GM12878 (cell line): ENCODE measurements at regions not wholly inside any gene's neighbourhood (a gene's known extent, or its start where the extent isn't known, plus 50 kb on each side); places are given as distances from the start of the nearest gene placed in this dataset.

Source experiments
- ATAC-seq: fragments of 200-7000 bp; cut with Tn5 transposase; 3 replicates; pipeline ENCODE4 v1.9.1; 2020; ENCODE audit warnings: mild to moderate bottlenecking, moderate library complexity
- BruUV-seq: library from RNA; stranded (reverse); fragments of 400-500 nt; replicated peaks from 2 replicates; lab custom pipeline; 2021; lab: Mats Ljungman, UMichigan
- CTCF ChIA-PET: fragments of 300-600 bp; sonication (Branson Sonifier 250); formaldehyde crosslinking; extraction: SDS; loops from one replicate; lab custom pipeline; 2021; ENCODE audit warnings: inconsistent platforms; lab: Yijun Ruan, JAX
- POLR2A ChIA-PET: fragments of 350-600 bp; formaldehyde crosslinking; extraction: SDS; loops from one replicate; lab custom pipeline; 2021; ENCODE audit warnings: inconsistent platforms; lab: Charles Lee
- RAD21 ChIA-PET: fragments of 300-600 bp; sonication (Branson Sonifier 250); formaldehyde crosslinking; loops from one replicate; lab custom pipeline; 2023; ENCODE audit warnings: antibody characterized with exemption; ENCODE audit not compliant: unreplicated experiment; lab: Charles Lee
- SMC1A ChIA-PET: fragments of 300-600 bp; sonication (Branson Sonifier 250); formaldehyde crosslinking; loops from one replicate; lab custom pipeline; 2023; ENCODE audit not compliant: unreplicated experiment, uncharacterized antibody; lab: Charles Lee
- DNase-seq: peaks from one replicate; pipeline ENCODE4 v3.0.0-alpha.2; 2011; ENCODE audit warnings: low read depth, low spot score
- FAIRE-seq: peaks from 3 replicates; lab custom pipeline; 2011; peaks lifted over from hg19 to GRCh38; lab: Jason Lieb, UNC
- H2AFZ ChIP-seq: 2 replicates; pipeline ENCODE4 v1.6.0; 2011; ENCODE audit warnings: low read depth, low read length, control low read depth; ENCODE audit not compliant: control insufficient read depth
- H3K27ac ChIP-seq: 2 replicates; pipeline ENCODE4 v1.5.1; 2011; ENCODE audit warnings: control low read depth; ENCODE audit not compliant: control insufficient read depth, insufficient read depth
- H3K27me3 ChIP-seq, 2 experiments: replicated peaks in 1 of 2; 2 replicates each; pipeline versions ENCODE4 v1.6.0 to v1.6.1; 2011; ENCODE audit warnings: low read length in 1 of 2; ENCODE audit not compliant: control insufficient read depth in 2 of 2, insufficient read depth in 2 of 2
- H3K36me3 ChIP-seq, 2 experiments: 2 replicates each; pipeline ENCODE4 v1.5.1; 2011; ENCODE audit warnings: low read length in 1 of 2; ENCODE audit not compliant: control insufficient read depth in 2 of 2, insufficient read depth in 2 of 2
- H3K4me1 ChIP-seq: 2 replicates; pipeline ENCODE4 v1.6.1; 2011; ENCODE audit warnings: mild to moderate bottlenecking, low read length, moderate library complexity, mixed read lengths; ENCODE audit not compliant: control insufficient read depth, insufficient read depth
- H3K4me2 ChIP-seq: 2 replicates; pipeline ENCODE4 v1.6.0; 2011; ENCODE audit warnings: control low read depth; ENCODE audit not compliant: control insufficient read depth, insufficient read depth
- H3K4me3 ChIP-seq: fragments of 200-600 bp; sonication (generic); 2 replicates; pipeline ENCODE4 v1.5.1; 2016
- H3K79me2 ChIP-seq: 2 replicates; pipeline ENCODE4 v1.6.0; 2011; ENCODE audit warnings: low read length; ENCODE audit not compliant: control insufficient read depth, insufficient read depth
- H3K9ac ChIP-seq: 2 replicates; pipeline ENCODE4 v1.8.0; 2011; ENCODE audit warnings: low read length, control low read depth, mixed read lengths; ENCODE audit not compliant: control insufficient read depth, insufficient read depth
- H3K9me3 ChIP-seq: replicated peaks from 3 replicates; pipeline ENCODE4 v1.5.1; 2011; ENCODE audit warnings: mild to moderate bottlenecking, low read length; ENCODE audit not compliant: control insufficient read depth, insufficient read depth
- H4K20me1 ChIP-seq: 2 replicates; pipeline ENCODE4 v1.6.0; 2011; ENCODE audit not compliant: control insufficient read depth, insufficient read depth
- CBX5 ChIP-seq: sonication (generic); IDR thresholded peaks from 2 replicates; pipeline ENCODE4 v1.6.1; 2016; ENCODE audit warnings: low read depth, moderate library complexity, mild to moderate bottlenecking, inconsistent platforms
- GATAD2B ChIP-seq: fragments of 450-650 bp; conservative IDR thresholded peaks from 2 replicates; pipeline ENCODE4 v1.6.1; 2017; ENCODE audit warnings: low read depth, mild to moderate bottlenecking, moderate library complexity
- LARP7 ChIP-seq: fragments of 450-650 bp; IDR thresholded peaks from 2 replicates; pipeline ENCODE4 v1.6.1; 2017; ENCODE audit warnings: mild to moderate bottlenecking
- MTA3 ChIP-seq: IDR thresholded peaks from 2 replicates; pipeline ENCODE4 v1.6.1; 2012; ENCODE audit warnings: low read length, inconsistent platforms, borderline replicate concordance
- MXI1 ChIP-seq: fragments of 150-350 bp; IDR thresholded peaks from 2 replicates; pipeline ENCODE4 v1.6.1; 2011; ENCODE audit warnings: low read depth, mild to moderate bottlenecking, inconsistent platforms, low read length, improper control_type of control experiment
- MYC ChIP-seq: IDR thresholded peaks from 2 replicates; pipeline ENCODE4 v1.6.1; 2011; ENCODE audit warnings: mild to moderate bottlenecking, low read length, moderate library complexity, inconsistent platforms; ENCODE audit not compliant: insufficient read depth, insufficient replicate concordance, insufficient read length, severe bottlenecking
- NR2C2 ChIP-seq: IDR thresholded peaks from 2 replicates; pipeline ENCODE4 v1.6.1; 2011; ENCODE audit warnings: borderline replicate concordance, low read depth; ENCODE audit not compliant: control insufficient read depth, insufficient read length
- RFX5 ChIP-seq: IDR thresholded peaks from 2 replicates; pipeline ENCODE4 v1.6.1; 2011; ENCODE audit warnings: low read depth, low read length, improper control_type of control experiment
- SIN3A ChIP-seq: IDR thresholded peaks from 2 replicates; pipeline ENCODE4 v1.6.1; 2012; ENCODE audit warnings: low read depth, low read length, improper control_type of control experiment
- TCF7 ChIP-seq: IDR thresholded peaks from 2 replicates; pipeline ENCODE4 v1.6.1; 2014; ENCODE audit warnings: antibody characterized with exemption, borderline replicate concordance
- WRNIP1 ChIP-seq: IDR thresholded peaks from 2 replicates; pipeline ENCODE4 v1.6.1; 2011; ENCODE audit warnings: low read depth, low read length, improper control_type of control experiment, borderline replicate concordance
- ZNF217 ChIP-seq: fragments of 450-650 bp; IDR thresholded peaks from 2 replicates; pipeline ENCODE4 v1.6.1; 2017; ENCODE audit warnings: antibody characterized with exemption, mild to moderate bottlenecking
- ZNF24 ChIP-seq: fragments of 450-650 bp; IDR thresholded peaks from 2 replicates; pipeline ENCODE4 v1.6.1; 2017; ENCODE audit warnings: antibody characterized with exemption, mild to moderate bottlenecking
- ZNF274 ChIP-seq: IDR thresholded peaks from one replicate; pipeline ENCODE4 v1.8.0; 2011; ENCODE audit not compliant: insufficient read length, insufficient read depth
- ZSCAN29 ChIP-seq: fragments of 450-650 bp; IDR thresholded peaks from 2 replicates; pipeline ENCODE4 v1.6.1; 2017; ENCODE audit warnings: mild to moderate bottlenecking, moderate library complexity
- WGBS: methylation state at CpG from one replicate; pipeline ENCODE4 v1.1.6; 2016; ENCODE audit warnings: low lambda C conversion rate; ENCODE audit not compliant: insufficient replicate concordance, insufficient coverage; ENCODE audit errors: missing lambda C conversion rate; 5-methylcytosine and 5-hydroxymethylcytosine counted together
- in situ Hi-C: fragments of 300-500 bp; cut with MboI; formaldehyde crosslinking; loops from 9 replicates; pipeline ENCODE4 v1.14.3; 2018; ENCODE audit warnings: mixed read lengths
- intact Hi-C: fragments of 100-400 bp; cut with micrococcal nuclease; formaldehyde crosslinking; loops from one replicate; pipeline ENCODE4 v1.14.2; 2022; ENCODE audit not compliant: unreplicated experiment
- TF ChIP-seq, protein P1 (sequence below): IDR thresholded peaks from 2 replicates; pipeline ENCODE4 v1.6.1; 2012; ENCODE audit warnings: low read depth, low read length, improper control_type of control experiment
- TF ChIP-seq, protein P2 (sequence below): fragments of 450-650 bp; conservative IDR thresholded peaks from 2 replicates; pipeline ENCODE4 v1.6.1; 2017; ENCODE audit warnings: mild to moderate bottlenecking, moderate library complexity
- TF ChIP-seq, protein P3 (sequence below): fragments of 450-650 bp; IDR thresholded peaks from 2 replicates; pipeline ENCODE4 v1.6.1; 2018; ENCODE audit warnings: borderline replicate concordance, mild to moderate bottlenecking; ENCODE audit not compliant: partially characterized antibody
- TF ChIP-seq, protein P4 (sequence below): IDR thresholded peaks from 2 replicates; pipeline ENCODE4 v1.6.1; 2011; ENCODE audit warnings: mild to moderate bottlenecking, low read depth, low read length, moderate library complexity; ENCODE audit not compliant: insufficient replicate concordance

DNA sequence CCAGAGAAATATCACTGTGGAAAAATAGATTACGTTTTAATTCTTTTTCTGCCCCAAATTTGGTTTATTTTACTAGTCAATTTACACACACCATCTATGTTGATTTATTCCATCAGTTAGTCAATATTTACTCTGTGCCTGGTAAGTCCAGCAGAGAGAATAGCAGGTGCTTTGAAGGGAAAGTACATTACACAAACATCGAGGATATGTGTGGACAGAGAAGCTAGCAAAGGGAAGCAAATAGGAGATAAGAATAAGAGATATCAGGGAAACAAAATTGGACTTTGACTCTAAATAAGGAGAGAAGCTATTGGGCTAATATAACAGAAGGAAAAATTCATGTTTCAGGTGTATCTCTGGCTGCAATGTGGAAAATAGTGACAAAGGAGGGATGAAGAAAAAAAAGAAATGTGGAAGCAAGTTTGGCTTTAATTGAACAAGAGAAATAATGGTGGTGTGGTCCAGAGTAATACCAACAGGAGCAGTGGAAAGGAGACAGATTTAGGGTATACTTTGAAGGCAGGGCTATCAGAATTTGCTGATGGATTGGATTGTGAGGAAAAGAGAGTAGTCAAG, 587.7 kb upstream of the CDH6 start:
- SMC1A ChIA-PET: no interaction called here
- BruUV-seq: no TSS peak
- Histone ChIP-seq H3K9ac (no peak overlapping the region), H3K27ac (no peak overlapping the region), H3K4me3 (no peak overlapping the region), H3K79me2 (no peaks in the 10 kb centered on the region), H3K4me2 (no peak overlapping the region), H3K27me3 (no peaks in the 10 kb centered on the region), H4K20me1 (no peaks in the 10 kb centered on the region), H3K36me3 (no peaks in the 10 kb centered on the region), H3K9me3 (no peaks in the 10 kb centered on the region), H2AFZ (no peak overlapping the region), H3K4me1 (no peaks in the 10 kb centered on the region)
- TF ChIP-seq, protein P1, sequence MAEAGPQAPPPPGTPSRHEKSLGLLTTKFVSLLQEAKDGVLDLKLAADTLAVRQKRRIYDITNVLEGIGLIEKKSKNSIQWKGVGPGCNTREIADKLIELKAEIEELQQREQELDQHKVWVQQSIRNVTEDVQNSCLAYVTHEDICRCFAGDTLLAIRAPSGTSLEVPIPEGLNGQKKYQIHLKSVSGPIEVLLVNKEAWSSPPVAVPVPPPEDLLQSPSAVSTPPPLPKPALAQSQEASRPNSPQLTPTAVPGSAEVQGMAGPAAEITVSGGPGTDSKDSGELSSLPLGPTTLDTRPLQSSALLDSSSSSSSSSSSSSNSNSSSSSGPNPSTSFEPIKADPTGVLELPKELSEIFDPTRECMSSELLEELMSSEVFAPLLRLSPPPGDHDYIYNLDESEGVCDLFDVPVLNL: no peak
- TF ChIP-seq RFX5 (no peak), GATAD2B (no peak), SIN3A (no peak), WRNIP1 (no peak), ZNF217 (no peak), MXI1 (no peak), CBX5 (no peak), NR2C2 (no peak), LARP7 (no peak), ZSCAN29 (no peak), MTA3 (no peak), ZNF24 (no peak), ZNF274 (no peak), TCF7 (no peak), MYC (no peak)
- TF ChIP-seq, protein P2, sequence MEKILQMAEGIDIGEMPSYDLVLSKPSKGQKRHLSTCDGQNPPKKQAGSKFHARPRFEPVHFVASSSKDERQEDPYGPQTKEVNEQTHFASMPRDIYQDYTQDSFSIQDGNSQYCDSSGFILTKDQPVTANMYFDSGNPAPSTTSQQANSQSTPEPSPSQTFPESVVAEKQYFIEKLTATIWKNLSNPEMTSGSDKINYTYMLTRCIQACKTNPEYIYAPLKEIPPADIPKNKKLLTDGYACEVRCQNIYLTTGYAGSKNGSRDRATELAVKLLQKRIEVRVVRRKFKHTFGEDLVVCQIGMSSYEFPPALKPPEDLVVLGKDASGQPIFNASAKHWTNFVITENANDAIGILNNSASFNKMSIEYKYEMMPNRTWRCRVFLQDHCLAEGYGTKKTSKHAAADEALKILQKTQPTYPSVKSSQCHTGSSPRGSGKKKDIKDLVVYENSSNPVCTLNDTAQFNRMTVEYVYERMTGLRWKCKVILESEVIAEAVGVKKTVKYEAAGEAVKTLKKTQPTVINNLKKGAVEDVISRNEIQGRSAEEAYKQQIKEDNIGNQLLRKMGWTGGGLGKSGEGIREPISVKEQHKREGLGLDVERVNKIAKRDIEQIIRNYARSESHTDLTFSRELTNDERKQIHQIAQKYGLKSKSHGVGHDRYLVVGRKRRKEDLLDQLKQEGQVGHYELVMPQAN: no peak
- TF ChIP-seq, protein P3, sequence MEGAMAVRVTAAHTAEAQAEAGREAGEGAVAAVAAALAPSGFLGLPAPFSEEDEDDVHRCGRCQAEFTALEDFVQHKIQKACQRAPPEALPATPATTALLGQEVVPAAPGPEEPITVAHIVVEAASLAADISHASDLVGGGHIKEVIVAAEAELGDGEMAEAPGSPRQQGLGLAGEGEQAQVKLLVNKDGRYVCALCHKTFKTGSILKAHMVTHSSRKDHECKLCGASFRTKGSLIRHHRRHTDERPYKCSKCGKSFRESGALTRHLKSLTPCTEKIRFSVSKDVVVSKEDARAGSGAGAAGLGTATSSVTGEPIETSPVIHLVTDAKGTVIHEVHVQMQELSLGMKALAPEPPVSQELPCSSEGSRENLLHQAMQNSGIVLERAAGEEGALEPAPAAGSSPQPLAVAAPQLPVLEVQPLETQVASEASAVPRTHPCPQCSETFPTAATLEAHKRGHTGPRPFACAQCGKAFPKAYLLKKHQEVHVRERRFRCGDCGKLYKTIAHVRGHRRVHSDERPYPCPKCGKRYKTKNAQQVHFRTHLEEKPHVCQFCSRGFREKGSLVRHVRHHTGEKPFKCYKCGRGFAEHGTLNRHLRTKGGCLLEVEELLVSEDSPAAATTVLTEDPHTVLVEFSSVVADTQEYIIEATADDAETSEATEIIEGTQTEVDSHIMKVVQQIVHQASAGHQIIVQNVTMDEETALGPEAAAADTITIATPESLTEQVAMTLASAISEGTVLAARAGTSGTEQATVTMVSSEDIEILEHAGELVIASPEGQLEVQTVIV: no peak
- TF ChIP-seq, protein P4, sequence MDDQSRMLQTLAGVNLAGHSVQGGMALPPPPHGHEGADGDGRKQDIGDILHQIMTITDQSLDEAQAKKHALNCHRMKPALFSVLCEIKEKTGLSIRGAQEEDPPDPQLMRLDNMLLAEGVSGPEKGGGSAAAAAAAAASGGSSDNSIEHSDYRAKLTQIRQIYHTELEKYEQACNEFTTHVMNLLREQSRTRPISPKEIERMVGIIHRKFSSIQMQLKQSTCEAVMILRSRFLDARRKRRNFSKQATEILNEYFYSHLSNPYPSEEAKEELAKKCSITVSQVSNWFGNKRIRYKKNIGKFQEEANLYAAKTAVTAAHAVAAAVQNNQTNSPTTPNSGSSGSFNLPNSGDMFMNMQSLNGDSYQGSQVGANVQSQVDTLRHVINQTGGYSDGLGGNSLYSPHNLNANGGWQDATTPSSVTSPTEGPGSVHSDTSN: no peak
- RAD21 ChIA-PET: no interaction called here
- intact Hi-C loops (no loop called here), in situ Hi-C loops (no loop called here)
- ATAC-seq: no peak
- FAIRE-seq: no peak
- POLR2A ChIA-PET: no interaction called here
- 0% methylated on average over 2 of the region's 2 CpGs for WGBS
- CTCF ChIA-PET: no interaction called here
- DNase-seq: no peak
